Neural progenitor cell (in vitro differentiated cells): ENCODE measurements at regions not wholly inside any gene's neighbourhood (a gene's known extent, or its start where the extent isn't known, plus 50 kb on each side); places are given as distances from the start of the nearest gene placed in this dataset.

Experiments used
- DNase-seq: peaks from one replicate; pipeline ENCODE4 v3.0.0-alpha.2; 2016; ENCODE audit warnings: low spot score
- H2AFZ ChIP-seq: fragments of 200-600 bp; sonication (generic); replicated peaks from 2 replicates; pipeline ENCODE4 v1.6.1; 2016; ENCODE audit warnings: antibody characterized with exemption
- H3F3A ChIP-seq: fragments of 200-600 bp; sonication (generic); 2 replicates; pipeline ENCODE4 v1.6.1; 2016; ENCODE audit warnings: antibody characterized with exemption, low read depth
- H3K27ac ChIP-seq: fragments of 200-600 bp; sonication (generic); 2 replicates; pipeline ENCODE4 v1.5.1; 2016; ENCODE audit warnings: mild to moderate bottlenecking
- H3K27me3 ChIP-seq: fragments of 200-600 bp; sonication (generic); 2 replicates; pipeline ENCODE4 v1.6.1; 2016; ENCODE audit warnings: mild to moderate bottlenecking, moderate library complexity
- H3K36me3 ChIP-seq: fragments of 200-600 bp; sonication (generic); 2 replicates; pipeline ENCODE4 v1.5.1; 2016
- H3K4me1 ChIP-seq: fragments of 200-600 bp; sonication (generic); 2 replicates; pipeline ENCODE4 v1.6.1; 2016; ENCODE audit warnings: mixed run types
- H3K4me2 ChIP-seq: fragments of 200-600 bp; sonication (generic); 2 replicates; pipeline ENCODE4 v1.6.1; 2016
- H3K4me3 ChIP-seq: fragments of 200-600 bp; sonication (generic); 2 replicates; pipeline ENCODE4 v1.5.1; 2016
- H3K79me2 ChIP-seq: fragments of 200-600 bp; sonication (generic); 2 replicates; pipeline ENCODE4 v1.6.1; 2016; ENCODE audit warnings: low read depth
- H3K9ac ChIP-seq: fragments of 200-600 bp; sonication (generic); 2 replicates; pipeline ENCODE4 v1.6.1; 2016
- H3K9me3 ChIP-seq: fragments of 200-600 bp; sonication (generic); 2 replicates; pipeline ENCODE4 v1.5.1; 2016; ENCODE audit warnings: low read depth
- H4K20me1 ChIP-seq: fragments of 200-600 bp; sonication (generic); 2 replicates; pipeline ENCODE4 v1.6.1; 2016; ENCODE audit warnings: low read depth
- H3K27ac Mint-ChIP-seq: 3 replicates; pipeline ENCODE4 v1.8.0; 2021; ENCODE audit warnings: mixed read lengths
- H3K27me3 Mint-ChIP-seq: 2 replicates; pipeline ENCODE4 v1.8.0; 2022; ENCODE audit warnings: low read depth, mild to moderate bottlenecking, inconsistent platforms, moderate library complexity, mixed read lengths; ENCODE audit not compliant: insufficient read depth
- H3K36me3 Mint-ChIP-seq: 3 replicates; pipeline ENCODE4 v1.8.0; 2021; ENCODE audit warnings: mixed read lengths
- H3K4me1 Mint-ChIP-seq: 3 replicates; pipeline ENCODE4 v1.8.0; 2021; ENCODE audit warnings: mixed read lengths
- H3K4me3 Mint-ChIP-seq: 3 replicates; pipeline ENCODE4 v1.8.0; 2021; ENCODE audit warnings: mild to moderate bottlenecking, moderate library complexity, mixed read lengths
- H3K9me3 Mint-ChIP-seq: 3 replicates; pipeline ENCODE4 v1.8.0; 2020; ENCODE audit warnings: mixed read lengths
- CTCF ChIP-seq: fragments of 200-600 bp; sonication (generic); IDR thresholded peaks from 2 replicates; pipeline ENCODE4 v1.5.1; 2017; ENCODE audit warnings: antibody characterized with exemption, mild to moderate bottlenecking
- EZH2 ChIP-seq: fragments of 200-600 bp; sonication (generic); IDR thresholded peaks from 2 replicates; pipeline ENCODE4 v1.6.1; 2017; ENCODE audit warnings: antibody characterized with exemption, mild to moderate bottlenecking, moderate library complexity
- EZH2phosphoT487 ChIP-seq: fragments of 200-600 bp; sonication (generic); IDR thresholded peaks from 2 replicates; pipeline ENCODE4 v1.6.1; 2017; ENCODE audit warnings: antibody characterized with exemption

- Histone ChIP-seq H3K9me3 (no peaks in the 10 kb centered on the region), H3K4me2 (no peak overlapping the region), H3K36me3 (no peaks in the 10 kb centered on the region), H3K27ac (no peak overlapping the region), H3K9ac (no peak overlapping the region), H3K27me3 (no peaks in the 10 kb centered on the region), H3K4me1 (no peaks in the 10 kb centered on the region), H3K4me3 (no peak overlapping the region), H2AFZ (no peak overlapping the region), H4K20me1 (no peaks in the 10 kb centered on the region), H3K79me2 (no peaks in the 10 kb centered on the region), H3F3A (no peaks in the 10 kb centered on the region)
- H3K4me1 Mint-ChIP-seq, result no peaks in the 10 kb centered on the region
- no peak for DNase-seq
- H3K27ac Mint-ChIP-seq, result no peak overlapping the region
- H3K4me3 Mint-ChIP-seq, result no peak overlapping the region
- no peak for TF ChIP-seq EZH2phosphoT487
- no peak for TF ChIP-seq EZH2
- no peak for TF ChIP-seq CTCF
- H3K36me3 Mint-ChIP-seq, result no peaks in the 10 kb centered on the region
- peaks cover 3% of the 10 kb centered on the region for H3K9me3 Mint-ChIP-seq
- peaks cover 6% of the 10 kb centered on the region for H3K27me3 Mint-ChIP-seq
These were observed 96.3 kb upstream of the CCND2 start for GRCh38 chr12:4177262-4177661.

DNA sequence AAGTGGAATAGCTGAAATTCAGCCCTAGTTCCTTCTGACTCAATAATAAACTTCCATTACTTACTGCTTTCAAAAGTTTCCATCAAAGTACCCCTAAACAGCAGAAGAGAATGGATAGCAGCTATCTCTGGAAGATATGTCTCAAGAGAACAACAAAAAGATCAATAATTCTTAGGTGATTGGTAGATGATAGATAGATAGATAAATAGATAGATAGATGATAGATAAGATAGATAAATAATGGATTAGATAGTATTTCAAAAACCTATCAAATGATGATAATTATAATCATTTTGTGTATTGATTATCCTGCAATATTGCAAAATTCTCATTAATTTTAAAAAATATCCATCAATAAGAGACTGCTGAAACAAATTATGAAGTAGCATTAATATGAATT is 97.4 kb upstream of the CCND2 start:
- Histone ChIP-seq H3K27me3 (no peaks in the 10 kb centered on the region), H3K36me3 (no peaks in the 10 kb centered on the region), H4K20me1 (no peaks in the 10 kb centered on the region), H3K79me2 (no peaks in the 10 kb centered on the region), H3K4me2 (no peak overlapping the region), H3K4me1 (no peaks in the 10 kb centered on the region), H2AFZ (no peak overlapping the region), H3K9me3 (no peaks in the 10 kb centered on the region), H3K4me3 (no peak overlapping the region), H3K9ac (no peak overlapping the region), H3K27ac (no peak overlapping the region), H3F3A (no peaks in the 10 kb centered on the region)
- TF ChIP-seq CTCF (no peak), EZH2 (no peak), EZH2phosphoT487 (no peak)
- DNase-seq, result no peak
- no peaks in the 10 kb centered on the region for H3K9me3 Mint-ChIP-seq
- no peaks in the 10 kb centered on the region for H3K36me3 Mint-ChIP-seq
- H3K27ac Mint-ChIP-seq, result no peak overlapping the region
- H3K4me1 Mint-ChIP-seq, result no peaks in the 10 kb centered on the region
- no peak overlapping the region for H3K4me3 Mint-ChIP-seq
- H3K27me3 Mint-ChIP-seq, result peaks cover 4% of the 10 kb centered on the region

DNA sequence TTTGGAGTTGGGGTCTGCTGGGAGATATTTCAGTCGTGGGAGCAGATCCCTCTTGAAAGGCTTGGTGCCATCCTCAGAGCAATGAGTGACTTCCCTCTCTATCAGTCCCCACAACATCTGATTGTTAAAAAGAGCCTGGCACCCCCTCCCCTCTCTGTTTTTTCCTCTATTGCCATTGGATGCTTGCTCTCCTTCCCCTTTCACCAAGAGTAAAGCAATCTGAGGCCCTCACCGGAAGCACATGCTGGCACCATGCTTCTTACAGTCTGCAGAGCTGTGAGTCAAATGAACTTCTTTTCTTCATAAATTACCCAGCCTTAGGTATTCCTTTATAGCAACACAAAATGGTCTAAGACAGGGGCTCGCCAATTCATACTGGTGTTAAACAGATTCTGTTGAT is 99.1 kb upstream of the CCND2 start:
- no peak overlapping the region for H3K4me3 Mint-ChIP-seq
- Histone ChIP-seq H3K36me3 (no peaks in the 10 kb centered on the region), H3K9ac (no peak overlapping the region), H3F3A (no peaks in the 10 kb centered on the region), H3K9me3 (no peaks in the 10 kb centered on the region), H3K79me2 (no peaks in the 10 kb centered on the region), H2AFZ (peak overlapping the region; percentile 7), H3K27ac (no peak overlapping the region), H4K20me1 (no peaks in the 10 kb centered on the region), H3K4me1 (no peaks in the 10 kb centered on the region), H3K27me3 (no peaks in the 10 kb centered on the region), H3K4me2 (no peak overlapping the region), H3K4me3 (no peak overlapping the region)
- H3K9me3 Mint-ChIP-seq, result no peaks in the 10 kb centered on the region
- peak; percentile 6 for DNase-seq
- no peaks in the 10 kb centered on the region for H3K4me1 Mint-ChIP-seq
- H3K27ac Mint-ChIP-seq, result no peak overlapping the region
- peaks cover 4% of the 10 kb centered on the region for H3K27me3 Mint-ChIP-seq
- H3K36me3 Mint-ChIP-seq, result no peaks in the 10 kb centered on the region
- TF ChIP-seq EZH2phosphoT487 (no peak), CTCF (no peak), EZH2 (no peak)

DNA sequence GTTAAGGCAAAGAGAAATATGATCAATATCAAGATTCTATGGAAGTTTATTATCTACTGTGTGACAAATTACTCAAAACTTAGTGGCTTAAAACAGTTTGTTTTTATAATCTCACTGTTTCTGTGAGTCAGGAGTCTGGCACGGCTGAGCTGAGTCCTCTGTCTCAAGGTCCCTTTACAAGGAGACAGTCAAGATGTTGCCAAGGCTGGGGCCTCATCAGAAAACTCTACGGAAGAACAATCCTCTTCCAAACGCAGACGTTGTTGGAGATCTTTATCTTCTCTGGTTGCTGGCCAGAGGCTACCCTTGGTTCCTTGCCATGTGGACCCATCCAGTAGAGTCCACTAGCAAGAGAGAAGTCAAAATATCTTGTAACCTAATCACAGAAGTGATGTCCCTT is 100.6 kb upstream of the CCND2 start:
- Histone ChIP-seq H3K27ac (no peak overlapping the region), H3K9ac (no peak overlapping the region), H3K79me2 (no peaks in the 10 kb centered on the region), H3K4me3 (no peak overlapping the region), H3K36me3 (no peaks in the 10 kb centered on the region), H3K4me2 (no peak overlapping the region), H4K20me1 (no peaks in the 10 kb centered on the region), H3K27me3 (no peaks in the 10 kb centered on the region), H3F3A (no peaks in the 10 kb centered on the region), H2AFZ (no peak overlapping the region), H3K9me3 (no peaks in the 10 kb centered on the region), H3K4me1 (no peaks in the 10 kb centered on the region)
- TF ChIP-seq EZH2phosphoT487 (no peak), CTCF (no peak), EZH2 (no peak)
- Mint-ChIP-seq H3K36me3 (no peaks in the 10 kb centered on the region), H3K4me3 (no peak overlapping the region), H3K27ac (no peak overlapping the region), H3K4me1 (no peaks in the 10 kb centered on the region), H3K27me3 (peaks cover 4% of the 10 kb centered on the region), H3K9me3 (no peaks in the 10 kb centered on the region)
- DNase-seq, result no peak
